ENCODE measurements at regions not wholly inside any gene's neighbourhood (a gene's known extent, or its start where the extent isn't known, plus 50 kb on each side); places are given as distances from the start of the nearest gene placed in this dataset.

GRCh38 chr5:163822548-163822947, 317.1 kb downstream of the MAT2B start:
- TF ChIP-seq, protein P1, sequence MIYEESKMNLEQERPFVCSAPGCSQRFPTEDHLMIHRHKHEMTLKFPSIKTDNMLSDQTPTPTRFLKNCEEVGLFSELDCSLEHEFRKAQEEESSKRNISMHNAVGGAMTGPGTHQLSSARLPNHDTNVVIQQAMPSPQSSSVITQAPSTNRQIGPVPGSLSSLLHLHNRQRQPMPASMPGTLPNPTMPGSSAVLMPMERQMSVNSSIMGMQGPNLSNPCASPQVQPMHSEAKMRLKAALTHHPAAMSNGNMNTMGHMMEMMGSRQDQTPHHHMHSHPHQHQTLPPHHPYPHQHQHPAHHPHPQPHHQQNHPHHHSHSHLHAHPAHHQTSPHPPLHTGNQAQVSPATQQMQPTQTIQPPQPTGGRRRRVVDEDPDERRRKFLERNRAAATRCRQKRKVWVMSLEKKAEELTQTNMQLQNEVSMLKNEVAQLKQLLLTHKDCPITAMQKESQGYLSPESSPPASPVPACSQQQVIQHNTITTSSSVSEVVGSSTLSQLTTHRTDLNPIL (CRISPR knock-in tag; IDR thresholded peaks at IDR 0.05; ENCODE audit: low read depth), result no peak
- TF ChIP-seq RARB (CRISPR knock-in tag; IDR thresholded peaks at IDR 0.05), result no peak
- TF ChIP-seq ARNTL (CRISPR knock-in tag; IDR thresholded peaks at IDR 0.05; ENCODE audit: borderline replicate concordance, low read depth), result no peak

All from SK-N-SH treated with all-trans-retinoic acid at 6 μM for 48 hours (cell line).